ENCODE measurements at regions not wholly inside any gene's neighbourhood (a gene's known extent, or its start where the extent isn't known, plus 50 kb on each side); places are given as distances from the start of the nearest gene placed in this dataset.

GRCh38 chr12:111178181-111179081 is 190.5 kb downstream of the PHETA1 start:
- DNase-seq (ENCODE audit: low read depth in 1 of 2, low spot score in 1 of 2) = no peak

DNA sequence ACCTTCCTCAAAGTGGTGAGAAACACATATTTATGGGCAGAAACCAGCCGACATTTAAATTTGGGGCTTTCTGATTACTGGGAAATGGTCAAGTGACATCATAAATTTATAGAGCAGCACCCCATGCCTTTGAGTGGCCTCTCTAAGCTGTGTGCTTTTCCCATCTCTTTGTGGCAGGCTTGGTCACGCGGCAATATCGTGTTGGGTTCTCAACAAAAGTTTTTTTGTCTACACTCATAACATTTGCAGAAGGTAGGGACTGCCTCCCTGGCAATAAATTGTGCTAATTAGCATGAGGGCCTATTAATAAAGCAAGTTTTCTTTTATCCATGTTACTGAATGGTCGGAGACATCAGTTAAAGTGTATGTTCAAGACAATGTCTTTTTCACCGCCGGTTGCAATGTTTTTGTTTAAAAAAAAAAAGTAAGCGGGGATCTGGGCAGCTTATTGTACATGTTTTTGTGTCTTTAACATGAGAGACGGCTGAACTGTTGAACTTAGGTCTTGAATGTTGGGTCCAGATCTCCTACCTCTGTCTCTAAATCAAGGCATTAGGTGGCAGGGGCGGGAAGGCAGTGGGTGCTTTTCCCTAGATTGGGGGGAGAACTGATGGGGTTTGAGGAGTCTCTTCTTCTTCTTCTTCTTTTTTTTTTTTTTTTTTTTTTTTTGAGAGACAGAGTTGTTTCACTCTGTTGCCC is 193.3 kb downstream of the PHETA1 start:
- DNase-seq (ENCODE audit: low read depth in 1 of 2, low spot score in 1 of 2) = no peak

DNA sequence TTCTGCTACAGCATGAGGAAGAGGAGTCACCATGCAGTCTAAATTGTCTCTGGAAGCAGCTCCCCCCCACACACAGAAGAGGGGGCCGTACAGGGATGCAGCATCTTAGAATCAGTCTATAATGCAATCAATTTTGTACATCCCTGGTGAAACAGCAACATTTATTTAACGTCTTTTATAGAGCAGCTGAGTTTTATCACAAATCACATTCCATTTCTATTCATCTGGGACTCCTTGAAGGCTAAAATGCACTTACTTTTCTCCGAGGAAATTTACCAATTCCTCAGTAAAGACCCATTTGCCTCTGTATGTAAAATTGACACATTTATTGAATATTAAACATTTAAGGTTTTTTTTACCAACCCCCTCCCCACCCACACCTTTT is 193.9 kb downstream of the PHETA1 start:
- DNase-seq (ENCODE audit: low read depth in 1 of 2, low spot score in 1 of 2) = no peak

GRCh38 chr12:111174251-111174960 is 194.5 kb downstream of the PHETA1 start:
- DNase-seq (ENCODE audit: low read depth in 1 of 2, low spot score in 1 of 2) = no peak

- DNase-seq (ENCODE audit: low read depth in 1 of 2, low spot score in 1 of 2) = no peak
These were observed 195.1 kb downstream of the PHETA1 start for GRCh38 chr12:111173836-111174235.

- no peak for DNase-seq (ENCODE audit: low read depth in 1 of 2, low spot score in 1 of 2)
These were observed 195.5 kb downstream of the PHETA1 start for GRCh38 chr12:111173391-111173790.

DNA sequence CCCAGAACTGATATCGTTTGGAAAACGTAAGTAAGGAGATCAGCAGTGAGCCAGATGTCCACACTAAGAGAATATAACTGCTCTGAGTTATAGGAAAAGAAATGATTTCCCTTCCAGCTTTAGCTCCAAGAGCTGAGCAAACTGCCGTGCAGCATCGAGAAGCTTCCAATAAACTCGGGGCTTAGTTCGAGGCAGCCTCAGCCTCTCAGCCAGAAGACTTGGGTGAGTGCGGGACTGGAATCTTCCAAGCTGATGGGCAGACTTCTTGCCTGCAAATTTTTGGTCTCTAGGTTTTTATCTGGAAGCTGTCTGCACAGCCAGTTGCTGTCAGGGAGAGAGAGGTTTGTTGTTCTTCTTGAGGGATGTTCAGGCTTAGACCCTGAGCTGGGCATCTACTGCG is 196.1 kb downstream of the PHETA1 start:
- no peak for DNase-seq (ENCODE audit: low read depth in 1 of 2, low spot score in 1 of 2)

GRCh38 chr12:111171832-111172231 is 197.1 kb downstream of the PHETA1 start:
- no peak for DNase-seq (ENCODE audit: low read depth in 1 of 2, low spot score in 1 of 2)

DNA sequence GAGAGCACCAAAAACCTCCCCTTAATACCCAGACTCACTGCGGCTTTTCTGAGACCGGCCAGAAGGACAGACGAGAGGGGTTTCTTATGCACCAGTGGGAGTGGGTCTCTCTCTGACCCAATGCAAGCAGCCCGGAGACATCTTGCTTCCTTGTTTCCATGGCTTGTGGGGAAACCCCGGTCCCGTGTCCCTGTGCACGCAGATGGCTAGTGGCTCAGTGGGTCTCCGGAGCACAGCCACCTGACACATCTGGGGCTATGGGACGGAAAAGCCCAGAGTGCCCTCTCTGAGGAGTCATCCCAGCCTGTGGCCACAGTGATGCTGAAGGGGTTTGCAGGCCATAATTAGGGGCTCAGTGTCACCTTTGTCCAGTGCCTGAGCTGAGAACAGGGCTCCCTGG is 197.6 kb downstream of the PHETA1 start:
- no peak for DNase-seq (ENCODE audit: low read depth in 1 of 2, low spot score in 1 of 2)

- no peak for DNase-seq (ENCODE audit: low read depth in 1 of 2, low spot score in 1 of 2)
These were observed 198.4 kb downstream of the PHETA1 start for GRCh38 chr12:111170543-111170942.

GRCh38 chr12:111169456-111169855 is 199.4 kb downstream of the PHETA1 start:
- no peak for DNase-seq (ENCODE audit: low read depth in 1 of 2, low spot score in 1 of 2)

- DNase-seq (ENCODE audit: low read depth in 1 of 2, low spot score in 1 of 2) = no peak
These were observed 199.9 kb downstream of the PHETA1 start for GRCh38 chr12:111169032-111169431.

GRCh38 chr12:111168009-111168900 is 200.6 kb downstream of the PHETA1 start:
- no peak for DNase-seq (ENCODE audit: low read depth in 1 of 2, low spot score in 1 of 2)

GRCh38 chr12:111166779-111167540 is 201.9 kb downstream of the PHETA1 start:
- no peak for DNase-seq (ENCODE audit: low read depth in 1 of 2, low spot score in 1 of 2)

- no peak for DNase-seq (ENCODE audit: low read depth in 1 of 2, low spot score in 1 of 2)
These were observed 203.9 kb downstream of the PHETA1 start for GRCh38 chr12:111164833-111165525.

DNA sequence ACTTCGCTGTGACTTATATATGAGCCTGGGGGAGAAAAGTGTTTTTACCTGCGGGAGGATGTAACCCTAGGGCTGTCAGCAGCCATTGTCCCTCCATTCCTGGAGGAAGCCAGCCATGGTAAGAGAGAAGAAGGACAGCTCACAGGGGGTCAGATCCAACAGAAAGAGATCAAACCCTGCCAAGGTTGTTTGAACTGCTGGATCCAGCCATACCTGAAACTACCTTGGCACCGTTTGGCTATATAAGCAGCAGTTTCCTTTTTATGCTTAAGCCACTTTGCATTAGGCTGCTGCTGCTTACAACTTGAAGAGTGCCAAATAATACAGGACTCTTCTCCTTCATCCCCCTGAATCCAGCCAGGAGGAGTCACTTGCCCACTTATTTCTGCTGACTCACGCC is 205.5 kb downstream of the PHETA1 start:
- no peak for DNase-seq (ENCODE audit: low read depth in 1 of 2, low spot score in 1 of 2)

GRCh38 chr12:111161898-111162297 is 207.0 kb downstream of the PHETA1 start:
- no peak for DNase-seq (ENCODE audit: low read depth in 1 of 2, low spot score in 1 of 2)

DNA sequence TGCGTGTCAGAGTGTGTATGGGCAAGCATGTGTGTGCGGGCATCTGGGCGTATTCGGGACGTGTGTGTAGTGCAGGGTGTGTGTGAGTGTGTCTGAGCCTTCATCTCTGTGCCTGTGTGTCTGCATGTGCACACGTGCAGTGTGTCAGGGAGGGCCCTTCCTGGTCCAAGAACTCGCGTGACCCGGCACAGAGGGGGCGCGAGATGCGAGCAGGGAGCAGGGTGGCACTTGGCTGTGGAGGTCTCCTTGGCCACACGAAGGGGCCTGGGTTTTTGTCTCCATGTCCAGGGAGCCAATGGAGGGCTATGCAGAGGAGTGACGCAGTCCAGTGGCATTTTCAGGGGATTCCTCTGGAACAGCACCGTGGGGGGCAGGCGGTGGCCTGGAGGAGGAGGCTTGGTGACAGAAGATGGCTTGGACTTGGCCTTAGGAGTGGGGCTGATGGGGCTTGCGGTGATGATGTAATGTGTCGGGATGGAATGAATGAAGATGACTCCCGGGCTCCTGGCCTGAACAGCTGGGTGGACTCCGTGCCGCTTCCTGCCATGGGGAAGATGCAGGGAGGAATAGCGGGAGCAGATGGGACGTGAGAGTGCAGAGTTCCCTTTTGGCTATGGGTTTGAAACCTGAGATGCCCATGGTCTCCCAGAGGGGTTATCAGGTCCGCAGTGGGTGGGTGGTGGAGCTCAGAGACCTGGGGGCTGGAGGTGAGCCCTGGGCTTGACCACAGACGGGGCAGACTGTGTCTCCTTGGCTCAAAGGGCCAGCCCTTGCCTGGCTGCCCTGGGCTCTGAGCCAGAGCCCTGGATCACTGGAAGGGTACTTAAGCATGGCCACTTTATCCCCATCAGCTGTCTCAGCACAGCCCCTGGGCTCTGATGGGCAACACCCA is 208.3 kb downstream of the PHETA1 start:
- DNase-seq (ENCODE audit: low read depth in 1 of 2, low spot score in 1 of 2) = no peak

DNA sequence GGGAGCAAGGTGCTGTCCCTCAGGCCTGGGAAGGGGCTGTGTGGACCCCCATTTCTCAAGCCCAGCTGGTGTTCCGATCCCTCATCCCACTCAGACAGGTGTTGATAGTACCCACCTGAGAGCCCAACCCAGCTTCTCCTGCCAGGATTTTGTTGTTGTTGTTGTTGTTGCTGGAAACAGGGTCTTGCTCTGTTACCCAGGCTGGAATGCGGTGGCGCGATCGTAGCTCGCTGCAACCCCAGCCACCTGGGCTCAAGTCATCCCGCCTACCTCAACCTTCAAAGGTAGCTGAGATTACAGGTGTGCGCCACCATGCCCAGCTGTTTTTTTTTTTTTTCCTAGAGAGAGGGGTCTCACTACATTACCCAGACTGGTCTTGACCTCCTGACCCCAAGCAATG is 209.9 kb downstream of the PHETA1 start:
- DNase-seq (ENCODE audit: low read depth in 1 of 2, low spot score in 1 of 2) = no peak

Measured in activated CD4-positive, alpha-beta T cell treated with anti-CD3 and anti-CD28 coated beads, Interleukin-2, amount 50 U/mL, for 24 hours (primary cell).